Suprapubic skin (tissue), 3 donors: ENCODE measurements at regions not wholly inside any gene's neighbourhood (a gene's known extent, or its start where the extent isn't known, plus 50 kb on each side); places are given as distances from the start of the nearest gene placed in this dataset.

ENCODE experiments used
- CTCF ChIP-seq, 2 donors: fragments of 200-600 bp in 1 of 2; fragments of 450-650 bp in 1 of 2; sonication (generic) in 1 of 2; IDR thresholded peaks; one replicate each; pipeline ENCODE4 v1.5.1; 2016 to 2019; ENCODE audit warnings: antibody characterized with exemption in 2 of 2, mild to moderate bottlenecking in 1 of 2, moderate library complexity in 1 of 2
- POLR2AphosphoS5 ChIP-seq, 3 donors: sonication (generic); formaldehyde crosslinking; IDR thresholded peaks; one replicate each; pipeline ENCODE4 v1.6.1; 2017; ENCODE audit warnings: antibody characterized with exemption in 3 of 3

DNA sequence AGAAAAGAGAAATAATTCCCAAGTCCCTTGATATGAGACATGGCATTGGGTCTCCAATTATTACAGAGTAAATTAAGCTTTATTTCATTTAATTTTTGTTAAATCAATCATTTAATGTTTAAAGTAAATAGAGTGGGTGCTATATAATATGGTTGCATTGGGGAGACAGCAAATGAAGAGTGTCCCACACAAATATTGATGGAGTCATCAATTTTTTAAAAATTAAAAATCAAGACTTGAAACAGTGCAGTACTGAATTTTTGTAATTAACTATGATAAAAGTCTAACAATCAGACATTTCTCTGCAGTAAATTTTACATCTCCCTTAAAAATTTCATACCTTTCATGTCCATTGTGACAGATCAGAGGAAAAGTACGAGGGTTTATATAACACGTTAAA is 193.9 kb upstream of the ID4 start:
- TF ChIP-seq POLR2AphosphoS5 (IDR thresholded peaks at IDR 0.05) (no peak), CTCF (IDR thresholded peaks at IDR 0.05) (no peak)
